ENCODE measurements at regions not wholly inside any gene's neighbourhood (a gene's known extent, or its start where the extent isn't known, plus 50 kb on each side); places are given as distances from the start of the nearest gene placed in this dataset.

DNA sequence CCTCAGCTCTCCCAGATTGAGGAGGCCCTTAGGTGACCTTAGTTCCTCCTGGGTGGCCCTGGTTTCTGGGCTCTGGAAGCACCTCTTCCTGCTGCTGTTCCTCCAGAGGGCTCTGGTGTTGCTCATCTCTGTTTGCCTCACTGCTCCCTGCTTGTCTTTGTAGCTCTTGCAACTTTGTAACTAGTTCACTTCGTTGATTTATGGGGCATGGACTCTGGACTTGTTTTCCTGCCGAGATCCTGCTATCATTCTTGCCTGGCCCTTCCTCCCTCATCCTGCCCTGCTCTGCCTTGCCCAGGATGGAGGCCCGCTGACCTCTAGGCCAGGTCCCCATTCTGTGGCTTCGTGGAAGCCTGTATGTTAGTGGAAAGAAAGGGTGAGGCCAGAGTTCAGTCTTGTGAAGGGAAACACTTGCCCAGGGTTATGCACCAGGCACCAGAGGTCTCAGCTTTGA is 169.3 kb downstream of the MACROH2A1 start (continued):
- TF ChIP-seq, protein P1, sequence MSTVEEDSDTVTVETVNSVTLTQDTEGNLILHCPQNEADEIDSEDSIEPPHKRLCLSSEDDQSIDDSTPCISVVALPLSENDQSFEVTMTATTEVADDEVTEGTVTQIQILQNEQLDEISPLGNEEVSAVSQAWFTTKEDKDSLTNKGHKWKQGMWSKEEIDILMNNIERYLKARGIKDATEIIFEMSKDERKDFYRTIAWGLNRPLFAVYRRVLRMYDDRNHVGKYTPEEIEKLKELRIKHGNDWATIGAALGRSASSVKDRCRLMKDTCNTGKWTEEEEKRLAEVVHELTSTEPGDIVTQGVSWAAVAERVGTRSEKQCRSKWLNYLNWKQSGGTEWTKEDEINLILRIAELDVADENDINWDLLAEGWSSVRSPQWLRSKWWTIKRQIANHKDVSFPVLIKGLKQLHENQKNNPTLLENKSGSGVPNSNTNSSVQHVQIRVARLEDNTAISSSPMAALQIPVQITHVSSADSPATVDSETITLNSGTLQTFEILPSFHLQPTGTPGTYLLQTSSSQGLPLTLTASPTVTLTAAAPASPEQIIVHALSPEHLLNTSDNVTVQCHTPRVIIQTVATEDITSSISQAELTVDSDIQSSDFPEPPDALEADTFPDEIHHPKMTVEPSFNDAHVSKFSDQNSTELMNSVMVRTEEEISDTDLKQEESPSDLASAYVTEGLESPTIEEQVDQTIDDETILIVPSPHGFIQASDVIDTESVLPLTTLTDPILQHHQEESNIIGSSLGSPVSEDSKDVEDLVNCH (CRISPR knock-in tag; IDR thresholded peaks at IDR 0.05), result no peak
- TF ChIP-seq ELF4 (CRISPR knock-in tag; IDR thresholded peaks at IDR 0.05; ENCODE audit: borderline replicate concordance) (no peak), KLF11 (CRISPR knock-in tag; IDR thresholded peaks at IDR 0.05) (peak; percentile 36; the same call in 1 of the 2 replicates), ZNF326 (CRISPR knock-in tag; IDR thresholded peaks at IDR 0.05; ENCODE audit: borderline replicate concordance) (no peak), RXRA (CRISPR knock-in tag; IDR thresholded peaks at IDR 0.05) (peak; percentile 70), HMGA1 (CRISPR knock-in tag; conservative IDR thresholded peaks at IDR 0.05) (no peak), SIN3B (IDR thresholded peaks at IDR 0.05; ENCODE audit: low read length) (no peak), STAT5B (CRISPR knock-in tag; IDR thresholded peaks at IDR 0.05) (no peak), ZNF510 (CRISPR knock-in tag; IDR thresholded peaks at IDR 0.05; ENCODE audit: low read depth) (no peak), NR1H2 (CRISPR knock-in tag; IDR thresholded peaks at IDR 0.05; ENCODE audit: borderline replicate concordance, low read depth) (no peak), ZSCAN20 (CRISPR knock-in tag; IDR thresholded peaks at IDR 0.05; ENCODE audit: borderline replicate concordance) (no peak), ZSCAN21 (CRISPR knock-in tag; IDR thresholded peaks at IDR 0.05; ENCODE audit: borderline replicate concordance) (no peak), GATAD1 (CRISPR knock-in tag; IDR thresholded peaks at IDR 0.05) (no peak)
- TF ChIP-seq, protein P2, sequence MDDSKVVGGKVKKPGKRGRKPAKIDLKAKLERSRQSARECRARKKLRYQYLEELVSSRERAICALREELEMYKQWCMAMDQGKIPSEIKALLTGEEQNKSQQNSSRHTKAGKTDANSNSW (CRISPR knock-in tag; IDR thresholded peaks at IDR 0.05; ENCODE audit: borderline replicate concordance), result no peak
- TF ChIP-seq, protein P3, sequence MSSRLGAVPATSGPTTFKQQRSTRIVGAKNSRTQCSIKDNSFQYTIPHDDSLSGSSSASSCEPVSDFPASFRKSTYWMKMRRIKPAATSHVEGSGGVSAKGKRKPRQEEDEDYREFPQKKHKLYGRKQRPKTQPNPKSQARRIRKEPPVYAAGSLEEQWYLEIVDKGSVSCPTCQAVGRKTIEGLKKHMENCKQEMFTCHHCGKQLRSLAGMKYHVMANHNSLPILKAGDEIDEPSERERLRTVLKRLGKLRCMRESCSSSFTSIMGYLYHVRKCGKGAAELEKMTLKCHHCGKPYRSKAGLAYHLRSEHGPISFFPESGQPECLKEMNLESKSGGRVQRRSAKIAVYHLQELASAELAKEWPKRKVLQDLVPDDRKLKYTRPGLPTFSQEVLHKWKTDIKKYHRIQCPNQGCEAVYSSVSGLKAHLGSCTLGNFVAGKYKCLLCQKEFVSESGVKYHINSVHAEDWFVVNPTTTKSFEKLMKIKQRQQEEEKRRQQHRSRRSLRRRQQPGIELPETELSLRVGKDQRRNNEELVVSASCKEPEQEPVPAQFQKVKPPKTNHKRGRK (CRISPR knock-in tag; IDR thresholded peaks at IDR 0.05), result no peak
- TF ChIP-seq, protein P4, sequence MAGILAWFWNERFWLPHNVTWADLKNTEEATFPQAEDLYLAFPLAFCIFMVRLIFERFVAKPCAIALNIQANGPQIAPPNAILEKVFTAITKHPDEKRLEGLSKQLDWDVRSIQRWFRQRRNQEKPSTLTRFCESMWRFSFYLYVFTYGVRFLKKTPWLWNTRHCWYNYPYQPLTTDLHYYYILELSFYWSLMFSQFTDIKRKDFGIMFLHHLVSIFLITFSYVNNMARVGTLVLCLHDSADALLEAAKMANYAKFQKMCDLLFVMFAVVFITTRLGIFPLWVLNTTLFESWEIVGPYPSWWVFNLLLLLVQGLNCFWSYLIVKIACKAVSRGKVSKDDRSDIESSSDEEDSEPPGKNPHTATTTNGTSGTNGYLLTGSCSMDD (CRISPR knock-in tag; IDR thresholded peaks at IDR 0.05), result no peak
- TF ChIP-seq, protein P5, sequence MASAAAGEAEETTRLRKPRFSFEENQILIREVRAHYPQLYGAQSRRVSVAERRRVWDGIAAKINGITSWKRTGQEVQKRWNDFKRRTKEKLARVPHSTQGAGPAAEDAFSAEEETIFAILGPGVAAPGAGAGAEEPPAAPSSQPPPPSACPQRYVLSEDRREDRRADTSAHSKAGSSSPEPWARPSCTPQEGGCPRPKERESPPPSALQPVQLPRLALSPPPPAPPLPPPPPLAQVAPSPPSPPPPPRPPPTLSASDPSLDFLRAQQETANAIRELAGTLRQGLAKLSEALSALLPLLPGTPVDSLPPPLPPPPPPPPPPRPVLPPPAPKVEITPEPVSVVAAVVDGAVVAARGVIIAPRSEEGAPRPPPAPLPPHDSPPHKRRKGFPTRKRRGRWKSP (CRISPR knock-in tag; IDR thresholded peaks at IDR 0.05), result no peak

Data from HepG2 (cell line).